Head of caudate nucleus (tissue), 42 donors: ENCODE measurements at regions not wholly inside any gene's neighbourhood (a gene's known extent, or its start where the extent isn't known, plus 50 kb on each side); places are given as distances from the start of the nearest gene placed in this dataset.

Experiments
- DNase-seq, 42 donors: peaks; one replicate each; pipeline versions ENCODE4 v3.0.0 to v3.0.0-alpha.2; 2020 to 2021; ENCODE audit warnings: mixed read lengths in 7 of 42
- intact Hi-C: fragments of 100-400 bp; cut with DNase I; formaldehyde crosslinking; loops from one replicate; pipeline ENCODE4 v1.15.0; 2022

DNA sequence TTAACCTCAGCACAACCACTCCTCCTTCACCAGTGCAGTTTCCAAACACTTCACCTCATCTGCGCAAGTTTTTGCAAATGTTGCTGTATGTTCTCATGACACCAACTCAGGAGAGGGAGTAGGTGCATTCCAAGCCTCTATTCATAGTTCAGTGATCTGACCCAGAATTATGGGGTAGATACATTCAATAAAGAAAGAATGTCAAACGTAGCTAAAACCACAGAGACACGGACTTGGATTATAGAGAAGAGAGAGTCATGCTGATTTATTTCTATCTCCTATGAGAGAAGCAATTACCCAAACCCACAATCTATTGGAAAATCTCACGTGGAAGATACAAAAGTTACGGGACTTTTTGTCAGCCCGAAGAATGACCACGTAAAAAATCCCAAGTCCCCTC lies 1006.0 kb upstream of the TMEM132C start:
- intact Hi-C loops = no loop called here
- DNase-seq = no peak

DNA sequence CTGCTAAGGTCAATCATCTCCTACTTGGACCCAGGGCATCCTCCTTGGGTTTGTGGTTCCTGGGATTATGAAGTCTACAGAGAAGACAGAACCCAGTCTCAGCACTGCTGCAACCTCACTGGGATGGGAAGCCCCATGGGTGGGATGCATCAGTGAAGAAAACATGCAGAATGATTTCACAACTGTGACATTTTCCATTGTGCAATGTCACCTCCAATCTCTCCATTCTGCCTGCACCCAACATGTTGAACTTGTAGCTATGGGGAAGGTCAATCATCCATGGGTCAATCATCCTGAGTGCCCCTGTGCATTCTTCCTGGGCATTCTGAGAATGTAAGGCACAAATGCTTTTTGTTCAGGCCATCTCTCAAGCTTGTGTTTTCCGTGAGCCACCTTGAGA lies 1004.4 kb upstream of the TMEM132C start:
- intact Hi-C loops = no loop called here
- DNase-seq = no peak

DNA sequence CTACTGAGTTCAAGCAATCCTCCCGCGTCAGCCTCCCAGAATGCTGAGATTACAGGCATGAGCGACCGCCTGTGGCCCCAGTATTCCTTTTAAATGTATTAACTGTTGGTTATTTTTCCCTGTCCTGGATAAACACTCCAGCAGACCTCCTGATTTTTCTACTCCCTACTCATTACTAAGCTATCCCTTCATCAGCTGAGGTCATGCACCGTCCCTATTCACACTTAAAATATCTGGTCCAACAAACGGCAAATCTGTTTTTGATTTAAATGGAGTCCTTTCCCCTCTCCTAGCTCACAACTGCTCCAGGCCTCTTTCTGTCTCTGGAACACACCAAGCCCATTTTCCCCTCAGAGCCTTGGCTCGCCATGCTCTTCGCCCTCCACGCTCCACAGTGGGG lies 1003.3 kb upstream of the TMEM132C start:
- intact Hi-C loops = no loop called here
- DNase-seq = no peak

DNA sequence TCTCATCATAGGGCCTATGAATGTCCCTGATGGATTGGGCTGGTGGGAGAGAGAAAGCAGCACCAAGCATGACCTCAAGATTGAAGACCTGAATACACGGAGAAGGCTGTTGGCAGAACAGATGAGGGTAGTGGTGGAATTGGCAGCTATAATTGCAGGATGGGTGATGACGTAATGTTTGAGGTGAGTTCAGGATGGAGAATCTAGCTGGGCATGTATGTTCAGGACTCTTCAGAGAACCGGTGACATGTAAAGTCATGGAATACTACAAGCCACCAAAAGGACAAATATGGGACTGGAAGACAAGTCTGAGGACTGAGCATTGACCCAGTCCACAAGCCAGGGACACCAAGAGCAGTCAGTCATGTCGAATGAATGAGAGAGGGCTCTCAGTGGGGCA lies 999.8 kb upstream of the TMEM132C start:
- no peak for DNase-seq
- intact Hi-C loops = no loop called here

DNA sequence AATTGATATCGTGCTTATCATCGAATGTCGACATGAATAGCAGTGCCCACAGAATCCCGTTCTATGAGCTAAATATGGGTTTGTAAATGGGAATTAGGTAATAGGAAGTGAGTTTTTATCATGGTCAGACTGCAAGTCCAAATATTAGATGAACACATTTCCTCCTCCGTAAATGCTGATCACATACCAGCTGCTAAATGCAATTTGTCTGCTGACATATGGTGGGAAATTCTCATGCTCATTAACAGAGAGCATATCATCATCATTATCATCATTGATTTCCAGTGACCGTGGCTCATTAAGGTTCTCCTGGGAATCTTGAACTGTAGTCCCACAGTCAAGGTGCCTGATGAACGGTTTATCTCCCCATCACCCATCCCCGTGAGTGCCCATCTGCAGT lies 998.8 kb upstream of the TMEM132C start:
- intact Hi-C loops = no loop called here
- no peak for DNase-seq

DNA sequence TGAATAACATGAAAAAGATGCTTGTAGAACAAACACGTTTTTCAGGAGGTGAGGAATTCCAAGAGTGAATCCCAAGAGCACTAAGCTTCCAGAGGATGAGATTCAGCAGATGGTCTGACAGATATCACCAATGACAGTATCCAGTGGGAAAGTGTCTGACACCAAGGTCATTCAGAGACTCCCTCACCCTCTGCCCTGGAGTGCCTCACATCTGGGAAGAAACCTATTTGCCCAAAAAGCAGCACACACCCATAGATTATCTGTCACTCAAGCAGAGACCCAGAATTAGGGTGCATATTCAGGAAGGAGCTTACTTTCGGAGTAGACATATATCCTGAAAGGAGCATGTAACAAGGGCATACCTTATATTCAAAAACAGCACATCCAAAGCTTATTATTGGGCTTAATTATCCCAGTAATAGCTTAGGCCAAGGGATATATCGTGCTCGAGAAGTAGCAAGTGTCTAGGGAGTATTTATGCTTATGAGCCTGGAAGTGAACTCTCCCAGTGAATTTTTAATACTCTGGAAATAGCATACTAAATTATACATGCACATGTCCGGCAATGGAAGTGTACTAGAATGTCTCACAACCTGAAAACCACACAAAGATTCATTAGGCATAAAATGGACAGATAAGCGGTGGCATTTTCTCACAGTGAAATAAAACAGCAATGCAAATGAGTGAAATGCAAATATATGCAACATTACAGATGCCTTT lies 998.1 kb upstream of the TMEM132C start:
- intact Hi-C loops = no loop called here
- no peak for DNase-seq

DNA sequence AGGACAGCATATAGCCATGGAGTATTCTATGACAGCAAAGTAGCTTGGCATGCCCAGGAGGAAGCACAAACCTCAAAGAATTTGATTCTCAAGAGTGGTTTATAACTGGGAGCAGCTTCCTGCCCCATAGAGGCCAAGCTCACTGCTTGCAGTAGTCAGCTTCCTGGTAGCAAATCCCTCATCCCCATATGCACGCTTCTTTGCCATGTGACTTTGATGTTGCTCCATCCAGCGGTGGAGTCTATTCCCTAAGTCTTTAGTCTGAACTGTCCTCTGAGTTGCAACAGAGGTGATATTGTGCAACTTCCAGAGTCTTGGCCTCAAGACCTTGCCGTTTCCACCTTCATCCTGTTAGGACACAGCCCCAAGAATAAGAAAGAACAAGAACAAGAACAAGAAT lies 996.8 kb upstream of the TMEM132C start:
- DNase-seq = peak in 7 of 42 donors; percentile 18 to 47 (median 27)
- intact Hi-C loops = no loop called here

DNA sequence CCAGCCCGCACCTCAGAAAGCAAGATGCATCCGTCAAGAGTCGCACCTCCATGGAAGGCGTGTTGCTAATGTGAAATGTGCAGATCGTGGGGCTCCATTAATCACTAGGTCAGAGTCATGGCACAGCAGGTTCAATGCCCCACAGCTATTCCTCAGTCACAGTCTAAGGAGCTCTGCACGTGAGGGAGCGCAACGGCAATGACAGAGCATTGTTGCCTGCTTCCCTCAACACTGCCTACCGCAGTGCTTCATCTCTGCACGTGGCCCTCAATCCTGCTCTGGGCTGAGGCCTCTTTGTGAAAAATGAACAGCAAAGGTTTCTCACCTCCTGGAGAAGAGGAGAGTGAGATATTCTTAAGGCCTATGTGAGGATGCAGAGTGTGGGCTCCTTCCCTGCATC lies 995.2 kb upstream of the TMEM132C start:
- intact Hi-C loops = no loop called here
- DNase-seq = no peak

DNA sequence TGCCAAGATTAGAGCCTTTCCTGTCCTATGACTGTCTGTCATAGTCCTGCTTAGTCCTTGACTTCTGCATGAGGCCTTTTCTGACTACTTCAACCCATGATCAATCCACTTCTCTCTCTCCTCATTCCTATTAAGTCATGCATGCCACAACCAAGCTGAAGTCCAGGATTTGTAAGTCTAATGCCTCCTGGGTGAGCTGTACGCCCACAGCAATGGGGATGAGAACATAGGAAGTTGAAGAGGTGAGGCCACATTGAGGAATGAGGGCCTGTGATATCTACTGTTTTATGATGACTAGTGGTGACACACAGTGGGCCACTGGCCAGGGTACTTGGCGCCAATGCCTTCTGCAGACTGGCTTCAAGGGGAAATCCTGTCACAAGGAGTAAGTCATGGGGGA lies 994.1 kb upstream of the TMEM132C start:
- intact Hi-C loops = no loop called here
- no peak for DNase-seq

DNA sequence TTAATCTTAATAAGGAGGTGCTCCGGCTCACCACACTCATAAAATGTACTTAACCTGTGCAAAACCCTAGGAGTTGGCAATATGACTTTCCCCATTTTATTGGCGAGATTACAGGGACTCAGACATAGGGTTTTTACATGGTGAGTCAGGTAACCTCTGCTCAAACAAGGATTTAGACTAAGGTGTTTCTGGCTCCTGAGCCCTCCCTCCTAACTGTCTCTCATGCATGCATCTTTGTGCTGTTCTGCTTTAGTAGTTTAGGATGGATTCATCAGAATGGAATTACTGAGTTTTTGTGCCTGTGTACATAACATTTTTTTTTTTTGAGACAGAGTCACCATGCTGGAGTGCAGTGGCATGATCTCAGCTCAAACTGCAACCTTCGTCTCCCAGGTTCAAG lies 993.3 kb upstream of the TMEM132C start:
- intact Hi-C loops = no loop called here
- no peak for DNase-seq

DNA sequence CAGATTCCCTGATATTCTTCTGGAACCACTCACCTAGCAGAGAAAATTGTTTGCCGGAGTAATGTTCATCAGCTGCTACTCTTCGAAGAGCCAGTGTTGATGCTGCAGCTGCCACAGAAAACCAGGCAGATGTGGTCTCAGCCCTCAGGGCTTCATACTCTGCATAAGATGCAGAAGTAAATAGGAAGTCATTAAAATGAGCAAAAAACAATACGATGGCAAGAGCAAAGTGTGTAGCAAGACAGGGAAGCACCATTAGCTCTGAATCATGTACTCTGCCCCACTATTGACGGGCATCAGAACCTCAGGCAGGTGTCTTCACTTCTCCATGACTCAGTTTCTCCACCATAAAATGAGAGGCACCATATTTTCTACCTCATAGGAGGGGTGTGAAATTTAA lies 991.6 kb upstream of the TMEM132C start:
- intact Hi-C loops = no loop called here
- no peak for DNase-seq

DNA sequence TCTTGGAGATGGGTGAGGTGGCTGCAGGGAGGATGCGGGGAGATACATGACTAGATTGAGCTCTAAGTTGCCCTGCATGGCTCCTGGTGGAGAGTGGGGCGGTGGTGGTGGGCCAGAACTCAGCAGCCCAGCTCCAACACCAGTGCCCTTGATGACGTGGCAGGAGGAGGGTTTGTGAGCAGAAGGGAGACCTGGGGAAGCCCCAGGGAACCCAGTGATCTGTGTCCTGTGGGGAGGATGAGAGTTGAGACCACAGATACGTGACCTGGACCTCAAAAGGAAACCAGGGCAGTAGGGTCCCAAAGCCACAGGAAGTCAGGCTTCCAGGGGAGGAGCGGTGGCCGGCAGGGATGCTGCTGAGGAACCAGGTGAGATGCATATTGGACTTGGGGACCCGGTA lies 989.1 kb upstream of the TMEM132C start:
- intact Hi-C loops = no loop called here

DNA sequence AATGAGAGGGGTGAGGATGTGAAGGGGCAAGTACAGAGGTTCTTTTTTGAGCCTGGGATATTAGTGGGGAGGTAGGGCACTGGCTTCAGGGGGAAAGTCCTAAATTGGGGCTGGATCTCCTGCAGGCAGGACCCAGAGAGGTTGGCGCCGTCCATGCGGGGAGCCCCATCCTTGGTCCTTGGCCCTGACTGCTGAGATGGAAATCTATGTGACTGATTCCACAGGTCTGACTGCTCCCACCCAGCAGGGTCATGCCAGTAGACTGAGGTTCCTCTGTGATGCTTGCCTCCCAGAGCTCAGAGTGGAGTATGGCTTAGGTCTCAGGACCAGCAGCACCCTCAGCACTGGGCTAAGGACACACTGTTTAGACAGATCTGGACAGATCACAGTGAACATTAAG lies 988.6 kb upstream of the TMEM132C start:
- intact Hi-C loops = no loop called here
- peak in 1 of 42 donors; percentile 2 for DNase-seq

More for the DNA sequence above, 989.1 kb upstream of the TMEM132C start:
- DNase-seq = no peak

DNA sequence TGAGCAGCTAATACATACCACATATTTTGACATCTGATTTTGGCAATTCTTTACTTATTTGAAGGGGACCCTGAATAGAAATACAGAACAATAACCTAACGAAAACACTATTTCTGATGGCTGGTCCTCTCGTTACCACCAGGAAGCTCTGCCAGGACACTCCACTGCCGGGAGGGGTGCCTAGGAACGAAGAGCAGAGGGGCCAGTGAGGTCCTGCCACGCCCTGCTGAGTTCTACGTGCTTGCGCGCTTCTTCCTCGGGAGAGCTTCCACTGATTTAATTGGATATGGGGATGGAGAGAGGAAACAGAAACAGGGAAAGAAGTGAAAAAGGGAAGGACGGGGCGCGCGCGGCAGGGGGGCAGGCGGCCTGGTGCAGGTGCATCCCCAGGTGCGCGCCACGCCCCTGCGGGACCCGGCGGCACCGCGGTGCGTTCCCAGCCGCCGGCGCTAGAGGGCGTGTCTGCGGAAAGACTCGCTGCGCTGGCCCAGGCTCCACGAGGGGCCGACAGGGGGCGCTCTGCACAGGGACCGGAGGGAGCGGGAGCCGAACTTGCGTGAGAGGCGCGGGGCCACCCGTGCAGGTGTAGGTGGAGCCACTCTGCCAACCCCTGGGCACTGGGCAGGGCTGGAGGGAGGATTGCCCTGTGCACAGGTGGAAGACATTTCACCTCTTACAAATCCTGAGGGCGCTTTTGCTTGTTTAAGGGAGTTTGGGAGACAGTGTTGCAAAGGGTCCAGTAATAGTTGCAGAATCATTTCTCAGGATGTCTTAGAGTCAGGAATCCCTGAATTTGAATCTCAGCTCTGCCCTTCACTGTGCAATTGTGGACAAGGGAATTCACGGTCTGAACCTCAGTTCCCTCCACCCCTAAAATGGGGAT lies 986.3 kb upstream of the TMEM132C start:
- intact Hi-C loops = no loop called here
- peak in 39 of 42 donors; percentile 14 to 82 (median 55) for DNase-seq

DNA sequence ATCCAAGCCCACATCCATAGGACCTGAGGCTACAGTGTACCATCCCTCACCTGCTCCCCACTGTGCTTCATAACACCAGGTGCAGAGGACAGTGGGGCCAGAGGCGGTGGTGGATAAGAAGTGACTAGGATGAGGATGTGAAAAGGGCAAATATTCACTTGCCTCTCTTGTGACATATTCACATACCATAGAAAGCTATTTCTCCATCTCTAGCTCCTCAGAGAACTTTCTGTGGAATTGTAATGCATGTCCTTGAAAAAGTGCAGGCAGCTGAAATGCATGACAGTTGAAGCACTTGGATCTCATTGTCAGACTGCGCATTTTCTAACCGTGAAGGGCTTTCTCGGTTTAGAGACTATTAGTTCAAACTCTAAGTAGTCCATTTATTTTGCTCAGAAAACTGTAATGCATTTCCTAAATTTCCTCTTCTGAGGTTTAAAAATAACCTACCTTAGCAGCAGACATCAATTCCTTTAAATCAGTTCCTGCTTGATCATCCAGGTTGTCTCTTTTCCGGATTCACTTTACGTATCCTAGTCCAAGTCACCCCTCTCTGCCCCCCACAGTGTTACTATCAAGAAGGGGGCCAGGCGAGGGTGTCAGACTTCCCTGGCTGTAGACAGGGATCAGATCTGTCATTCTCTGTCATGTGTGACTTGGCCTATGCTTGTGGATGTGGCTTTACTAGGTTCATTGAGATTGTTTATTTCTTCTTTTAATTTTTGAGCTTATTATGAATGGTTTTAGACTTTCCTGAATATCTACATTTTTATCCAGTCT lies 984.0 kb upstream of the TMEM132C start:
- no peak for DNase-seq
- intact Hi-C loops = no loop called here

DNA sequence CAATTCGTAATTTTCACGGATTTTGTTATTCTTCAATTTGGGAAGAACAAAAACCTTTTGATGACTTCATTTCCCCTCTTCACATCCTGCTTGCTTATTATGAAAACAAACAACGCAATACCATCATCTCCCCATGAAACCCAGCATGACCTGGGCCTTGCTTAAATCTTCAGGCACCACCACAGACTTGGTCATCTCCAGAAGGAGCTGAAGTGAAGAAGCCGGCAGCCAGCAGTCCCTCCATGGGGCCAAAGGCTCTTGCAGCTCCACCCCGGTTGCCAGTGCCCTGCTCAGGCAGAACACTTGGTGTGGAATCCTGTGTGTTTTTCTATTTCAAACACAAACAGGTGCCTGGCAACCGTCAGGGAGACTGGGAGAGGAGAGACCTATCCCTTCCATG lies 982.9 kb upstream of the TMEM132C start:
- DNase-seq = no peak
- intact Hi-C loops = no loop called here

DNA sequence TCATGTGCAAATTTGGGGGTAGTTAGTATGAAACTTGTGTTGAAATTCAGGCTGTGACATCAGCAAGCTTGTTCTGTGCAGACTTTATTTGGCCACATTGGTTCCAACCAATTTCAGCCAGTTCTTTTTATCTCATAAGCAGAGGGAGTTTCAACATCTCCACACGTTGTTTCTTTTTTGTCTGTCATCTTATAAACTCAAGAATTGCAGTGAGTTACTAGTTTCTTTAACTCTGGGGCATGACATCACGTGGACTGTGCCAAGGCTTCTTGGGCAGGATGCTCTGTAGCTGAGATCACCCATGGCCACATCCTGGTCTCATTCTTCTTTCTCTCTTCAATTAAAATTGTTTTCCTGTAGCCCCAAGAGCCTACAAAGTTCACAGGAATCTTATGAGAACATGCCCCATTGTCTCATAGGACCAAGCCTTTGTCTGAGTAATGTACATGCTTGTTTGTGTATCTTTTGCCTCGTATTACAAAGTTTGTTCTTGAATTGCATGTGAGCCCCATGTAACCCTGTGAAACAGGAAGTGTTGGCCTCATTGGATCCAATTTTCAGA lies 982.0 kb upstream of the TMEM132C start:
- intact Hi-C loops = no loop called here
- DNase-seq = no peak

DNA sequence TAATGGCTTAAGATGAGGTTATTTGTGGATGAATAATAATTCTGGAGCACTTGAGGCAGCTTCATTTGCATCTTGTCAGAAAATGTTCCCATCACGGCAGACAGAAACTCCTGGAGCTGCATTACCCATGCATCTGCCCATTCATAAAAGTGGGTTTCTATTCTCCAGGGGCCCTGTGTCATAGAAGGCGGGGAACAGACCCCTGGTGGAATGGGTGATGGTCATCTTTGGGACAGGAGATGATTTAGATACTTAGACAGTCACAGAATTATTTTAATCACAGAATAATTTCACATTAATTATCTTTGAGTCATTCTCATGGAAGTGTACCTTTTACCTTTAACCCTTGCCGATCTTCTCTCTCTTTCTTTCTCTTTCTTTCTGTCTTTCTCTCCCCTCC lies 980.7 kb upstream of the TMEM132C start:
- intact Hi-C loops = no loop called here
- no peak for DNase-seq

DNA sequence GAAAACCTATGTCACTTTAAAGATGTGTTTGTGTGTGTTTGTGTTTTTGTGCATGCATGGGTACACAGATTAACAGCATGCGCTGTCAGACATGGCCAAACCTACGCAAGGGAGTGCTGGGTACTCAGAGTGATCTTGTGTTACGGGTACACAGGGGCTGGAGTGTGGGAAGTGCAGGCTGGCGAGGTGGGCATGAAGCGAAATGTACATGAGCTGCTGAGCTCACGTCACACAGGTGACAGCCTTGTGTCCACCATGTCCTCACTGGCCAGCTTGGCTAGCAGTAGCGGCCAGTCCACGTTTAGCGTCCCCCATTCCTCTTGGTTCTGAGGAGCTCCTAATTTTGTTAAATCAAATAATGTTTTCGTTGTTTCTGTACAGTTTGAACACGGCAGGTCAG lies 979.7 kb upstream of the TMEM132C start:
- intact Hi-C loops = no loop called here
- no peak for DNase-seq

DNA sequence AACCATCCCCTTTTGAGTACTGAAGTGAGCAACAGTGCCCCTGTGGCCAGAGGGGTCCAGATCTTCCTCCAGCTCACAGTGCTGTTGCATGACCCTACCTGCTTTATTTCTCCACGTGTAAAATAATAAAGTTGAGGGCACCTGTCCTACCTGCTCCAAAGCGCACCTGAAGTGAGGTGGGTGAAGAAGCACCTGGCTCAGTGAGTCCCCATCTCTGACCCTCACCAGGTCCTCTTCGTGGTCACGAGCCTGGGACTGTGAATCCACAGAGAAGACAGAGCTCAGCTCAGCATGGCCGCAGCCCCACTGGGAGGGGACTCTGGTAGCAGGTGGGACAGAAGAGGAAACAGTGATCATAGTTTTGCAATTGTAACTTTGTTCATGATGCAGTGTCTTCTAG lies 976.7 kb upstream of the TMEM132C start:
- intact Hi-C loops = loop anchor here (5.0 kb wide), 1 partner anchor 183 kb away; no protein-coding TSS in a partner anchor
- DNase-seq = no peak
